Testis (tissue), 2 donors: ENCODE measurements at regions not wholly inside any gene's neighbourhood (a gene's known extent, or its start where the extent isn't known, plus 50 kb on each side); places are given as distances from the start of the nearest gene placed in this dataset.

Experiments
- POLR2A ChIP-seq: fragments of 450-650 bp; IDR thresholded peaks from one replicate; pipeline ENCODE4 v1.6.1; 2017; ENCODE audit warnings: antibody characterized with exemption, mild to moderate bottlenecking, moderate library complexity
- TF ChIP-seq, protein P1 (sequence below), 3 experiments: fragments of 450-650 bp in 2 of 3; fragments of 200-600 bp in 1 of 3; sonication (generic) in 1 of 3; IDR thresholded peaks; one replicate each; pipeline ENCODE4 v1.5.1; 2016 to 2019; ENCODE audit warnings: antibody characterized with exemption in 3 of 3, mild to moderate bottlenecking in 2 of 3, moderate library complexity in 1 of 3

- TF ChIP-seq, protein P1, sequence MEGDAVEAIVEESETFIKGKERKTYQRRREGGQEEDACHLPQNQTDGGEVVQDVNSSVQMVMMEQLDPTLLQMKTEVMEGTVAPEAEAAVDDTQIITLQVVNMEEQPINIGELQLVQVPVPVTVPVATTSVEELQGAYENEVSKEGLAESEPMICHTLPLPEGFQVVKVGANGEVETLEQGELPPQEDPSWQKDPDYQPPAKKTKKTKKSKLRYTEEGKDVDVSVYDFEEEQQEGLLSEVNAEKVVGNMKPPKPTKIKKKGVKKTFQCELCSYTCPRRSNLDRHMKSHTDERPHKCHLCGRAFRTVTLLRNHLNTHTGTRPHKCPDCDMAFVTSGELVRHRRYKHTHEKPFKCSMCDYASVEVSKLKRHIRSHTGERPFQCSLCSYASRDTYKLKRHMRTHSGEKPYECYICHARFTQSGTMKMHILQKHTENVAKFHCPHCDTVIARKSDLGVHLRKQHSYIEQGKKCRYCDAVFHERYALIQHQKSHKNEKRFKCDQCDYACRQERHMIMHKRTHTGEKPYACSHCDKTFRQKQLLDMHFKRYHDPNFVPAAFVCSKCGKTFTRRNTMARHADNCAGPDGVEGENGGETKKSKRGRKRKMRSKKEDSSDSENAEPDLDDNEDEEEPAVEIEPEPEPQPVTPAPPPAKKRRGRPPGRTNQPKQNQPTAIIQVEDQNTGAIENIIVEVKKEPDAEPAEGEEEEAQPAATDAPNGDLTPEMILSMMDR (IDR thresholded peaks at IDR 0.05), result no peak
- no peak for TF ChIP-seq POLR2A
Measured at GRCh38 chr4:156547439-156547838, 424.2 kb downstream of the PDGFC start.
